GM19025 (cell line): ENCODE measurements at regions not wholly inside any gene's neighbourhood (a gene's known extent, or its start where the extent isn't known, plus 50 kb on each side); places are given as distances from the start of the nearest gene placed in this dataset.
"Not testable (repeated sequence)": the region's sequence is repeated elsewhere in the genome, so short reads cannot be mapped to it uniquely, and the experiment has no call there.

Experiments used
- ATAC-seq: cut with Tn5 transposase; IDR thresholded peaks from one replicate; pipeline ENCODE4 v1.9.1; 2021; ENCODE audit warnings: mild to moderate bottlenecking, low read depth, moderate library complexity; ENCODE audit not compliant: unreplicated experiment

DNA sequence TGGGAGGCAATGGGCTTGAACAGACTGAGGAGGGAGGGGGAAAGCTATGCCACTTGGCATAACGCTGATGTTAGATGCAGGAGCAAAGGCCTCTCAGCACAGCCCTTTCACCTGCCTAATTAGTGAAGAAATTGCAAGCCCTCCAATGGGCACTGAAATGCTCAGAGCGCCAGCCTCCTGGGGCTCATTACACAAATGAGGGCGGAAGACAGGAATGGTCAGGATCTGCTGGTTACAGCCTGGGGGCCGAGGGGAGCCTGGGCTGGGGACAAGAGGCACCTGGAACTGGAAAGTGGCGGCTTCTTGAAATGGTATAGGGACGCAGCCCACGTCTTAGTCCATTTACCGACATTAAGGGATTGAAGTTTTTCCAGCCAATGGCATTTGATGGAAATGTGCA is 50.2 kb upstream of the PLET1 start:
- no peak for ATAC-seq

DNA sequence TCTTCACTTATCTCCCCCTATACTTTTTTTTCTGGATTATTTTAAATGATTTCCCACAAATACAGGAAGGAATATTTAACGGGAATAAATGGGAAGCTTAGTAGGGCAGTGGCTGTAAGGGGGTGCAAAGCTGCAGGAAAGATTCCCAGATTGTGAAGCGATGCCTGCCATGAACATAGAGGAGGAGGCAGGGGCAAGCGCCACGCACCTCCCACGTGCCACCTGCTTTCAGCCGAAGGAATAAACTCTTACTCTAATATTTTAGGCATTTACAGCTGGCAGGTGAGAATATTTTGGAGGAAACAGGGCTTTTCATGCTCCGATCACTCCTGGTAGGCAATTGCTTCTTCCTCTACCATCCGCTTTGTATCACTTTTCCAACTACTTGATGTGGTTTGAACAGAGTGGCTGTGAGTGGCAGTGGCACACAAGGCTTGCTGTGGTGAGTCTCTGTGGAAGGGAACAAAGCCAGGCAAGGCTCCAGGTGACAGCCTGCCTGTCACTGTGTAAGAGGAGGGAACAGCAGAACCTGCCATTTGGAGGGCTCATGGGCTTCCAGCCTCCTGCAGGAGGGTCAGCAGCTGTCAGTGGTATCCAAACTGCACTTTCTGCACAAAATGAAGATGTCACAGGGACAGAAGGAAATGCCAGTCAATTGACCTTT is 54.5 kb upstream of the PLET1 start:
- ATAC-seq = no peak

DNA sequence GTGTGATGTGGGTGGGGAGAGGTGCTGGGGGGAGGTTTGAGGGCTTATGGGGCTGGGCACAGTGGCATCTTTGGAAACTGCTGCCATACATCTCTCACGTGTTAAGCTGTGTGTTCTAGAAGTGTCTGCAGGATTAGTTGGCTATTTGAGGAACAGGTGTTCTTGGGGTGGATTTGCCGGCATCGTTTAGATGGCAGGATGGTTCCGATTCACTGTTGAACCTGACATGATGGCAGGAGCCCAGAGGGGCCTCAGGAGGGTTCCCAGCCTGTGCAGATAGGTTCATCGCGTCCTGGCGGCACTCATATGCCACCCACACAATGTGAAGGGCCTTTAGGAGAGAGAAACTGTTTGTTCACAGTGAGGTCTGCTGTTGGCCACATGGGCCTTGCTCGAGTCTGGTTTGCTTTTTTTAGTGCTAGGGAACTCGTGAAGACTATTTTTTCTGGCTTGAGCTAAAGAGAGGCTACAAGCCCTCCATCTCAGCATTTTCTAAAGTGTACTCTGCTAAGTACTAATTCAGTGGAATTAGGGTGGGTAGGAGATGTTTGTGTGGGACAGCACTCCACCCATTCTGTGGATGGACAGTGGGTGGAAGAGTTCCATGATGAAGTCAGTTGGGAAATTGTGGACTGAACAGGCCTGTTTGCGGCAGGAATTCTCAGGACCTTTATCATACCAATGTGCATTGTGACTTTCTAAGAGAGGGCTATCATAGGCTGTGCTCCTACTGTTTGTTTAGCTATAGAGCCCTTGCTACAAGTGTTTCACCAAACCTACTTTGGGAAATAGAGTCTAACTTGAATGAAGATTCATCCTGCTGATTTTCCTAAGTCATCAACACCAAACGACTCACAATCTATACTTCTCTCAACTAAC is 55.4 kb upstream of the PLET1 start:
- ATAC-seq = no peak

DNA sequence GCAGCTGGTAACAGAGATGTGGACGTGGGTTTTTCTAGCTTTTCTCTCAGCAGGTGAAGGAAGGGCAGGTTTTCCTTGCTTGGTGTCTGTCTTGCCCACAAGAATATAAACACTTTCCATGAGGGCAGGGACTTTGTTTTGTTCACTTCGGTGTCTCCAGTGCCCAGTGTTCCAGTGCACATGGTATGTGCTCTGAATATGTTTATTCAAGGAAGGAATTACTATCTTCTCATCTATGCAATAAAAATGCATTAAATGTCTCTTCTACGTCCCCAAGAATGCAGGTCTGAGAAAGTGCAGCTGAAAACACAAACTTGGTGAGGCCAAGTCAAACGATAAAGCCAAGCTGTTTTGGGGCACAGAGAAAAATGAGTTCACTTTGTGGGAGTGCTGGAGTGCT is 56.3 kb upstream of the PLET1 start:
- ATAC-seq = no peak

DNA sequence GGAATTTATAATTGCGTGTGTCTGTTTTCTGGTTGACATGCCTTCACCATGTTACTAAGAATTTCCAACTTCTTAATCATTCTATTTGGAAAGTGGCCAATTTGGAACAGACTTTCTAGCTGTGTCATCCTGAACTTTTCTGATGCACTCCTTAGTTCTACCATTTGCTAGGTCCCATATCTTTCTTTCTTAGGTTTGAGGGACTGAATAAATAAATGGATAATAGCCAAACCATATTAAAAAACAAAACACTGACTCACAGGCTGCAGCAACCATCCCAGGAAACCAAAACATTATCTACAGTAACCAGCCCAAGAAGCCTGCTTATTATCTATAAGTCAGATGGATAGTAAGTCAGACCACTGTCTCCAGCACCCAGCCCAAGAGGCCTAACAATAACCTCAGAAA is 57.5 kb upstream of the PLET1 start:
- ATAC-seq = no peak

DNA sequence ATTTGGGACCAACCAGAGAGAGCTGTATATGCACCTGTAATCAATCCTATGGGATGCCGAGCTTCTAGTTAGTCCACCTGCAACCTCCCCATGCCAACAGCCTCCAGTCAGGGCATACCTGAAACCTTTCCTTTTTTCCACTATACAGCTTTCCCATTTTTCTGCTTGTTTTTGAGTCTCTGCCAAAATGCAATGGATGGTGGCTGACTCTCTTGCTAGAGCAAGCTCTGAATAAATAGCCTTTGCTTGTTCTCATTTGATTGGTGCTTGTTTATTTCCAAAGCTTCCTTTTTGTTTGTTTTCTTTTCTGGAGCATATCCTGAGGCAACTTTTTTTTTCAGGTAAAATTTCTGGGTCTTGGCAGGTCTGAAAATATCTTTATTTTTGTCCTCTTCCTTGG is 58.0 kb upstream of the PLET1 start:
- ATAC-seq = no peak

DNA sequence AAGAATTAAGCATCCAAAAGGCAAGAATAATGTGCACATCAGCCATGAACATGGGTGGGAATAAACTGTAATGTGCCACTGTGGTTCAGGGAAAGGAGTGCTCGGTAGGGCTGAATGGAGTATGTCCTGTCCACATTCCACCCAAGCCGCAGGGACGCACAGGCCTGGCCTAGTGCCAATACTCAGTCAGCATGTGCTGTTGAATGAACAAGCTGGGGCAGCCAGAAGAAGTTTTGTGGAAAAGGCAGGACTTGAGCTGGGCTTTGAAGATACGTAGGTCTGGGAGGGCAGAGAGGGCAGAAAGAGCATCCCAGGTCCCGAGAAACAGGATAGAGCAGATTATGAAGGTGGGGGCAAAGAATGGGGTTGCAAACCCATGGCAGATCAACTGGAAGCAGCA is 60.0 kb upstream of the PLET1 start:
- ATAC-seq = no peak

DNA sequence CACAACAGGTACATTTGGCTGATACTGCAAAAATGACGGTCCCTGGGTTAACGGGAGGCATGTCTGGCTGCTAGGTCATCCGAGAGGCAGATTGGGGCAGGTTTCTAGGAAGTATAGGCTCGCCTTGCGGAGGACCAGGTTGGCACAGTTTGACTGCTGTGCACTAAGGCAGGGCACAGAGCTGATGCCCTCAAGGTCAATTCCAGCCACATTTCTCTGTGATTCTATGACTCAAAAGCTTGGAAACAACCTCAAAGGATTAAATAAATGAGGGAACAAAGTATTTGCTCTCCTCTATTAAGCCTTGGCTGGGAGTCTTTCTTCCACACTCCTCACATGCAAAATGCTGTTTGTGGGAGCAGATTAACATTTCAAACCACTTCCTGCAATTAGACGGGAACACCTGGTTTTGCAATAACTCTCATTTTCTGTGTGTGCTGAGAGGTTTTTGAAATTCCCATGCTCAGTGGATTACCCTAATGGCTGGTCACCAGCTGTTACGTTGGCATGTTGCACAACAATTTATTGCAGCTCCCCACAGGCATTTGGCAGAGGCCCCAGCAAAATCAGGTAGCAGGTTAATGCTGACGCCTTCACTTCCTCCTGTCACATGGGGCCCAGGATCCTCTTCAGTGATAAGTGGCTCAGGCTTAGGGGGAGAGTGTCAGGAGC is 61.0 kb upstream of the PLET1 start:
- ATAC-seq = no peak

DNA sequence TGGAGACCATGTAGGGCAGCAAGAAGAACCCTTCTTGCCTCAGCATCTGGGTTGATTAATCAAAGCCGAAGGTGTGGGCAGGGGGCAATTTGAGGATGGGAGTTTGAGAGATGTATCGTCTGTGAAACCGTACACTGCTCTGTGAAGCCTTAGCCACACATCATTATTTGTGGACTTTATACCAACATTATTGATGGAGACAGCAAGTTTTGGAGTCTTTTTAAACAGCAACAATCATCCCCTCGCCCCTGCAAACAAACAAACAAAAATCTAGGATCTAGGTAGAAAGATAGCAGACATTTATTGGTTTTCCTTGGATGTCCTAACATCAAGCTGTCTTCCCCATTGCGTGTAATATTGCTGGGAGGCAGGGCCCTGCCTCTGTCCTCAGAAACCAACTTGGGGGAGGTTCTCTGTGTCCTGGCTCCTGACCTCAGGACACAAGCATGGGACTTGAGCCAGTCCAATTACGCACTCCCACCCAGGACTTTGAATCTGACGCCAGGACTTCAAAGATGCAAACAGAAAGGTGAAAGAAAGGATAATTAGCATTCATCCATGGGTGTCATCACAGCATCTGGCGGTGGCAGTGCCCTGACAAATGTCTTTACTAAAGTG is 61.6 kb upstream of the PLET1 start:
- ATAC-seq = no peak

DNA sequence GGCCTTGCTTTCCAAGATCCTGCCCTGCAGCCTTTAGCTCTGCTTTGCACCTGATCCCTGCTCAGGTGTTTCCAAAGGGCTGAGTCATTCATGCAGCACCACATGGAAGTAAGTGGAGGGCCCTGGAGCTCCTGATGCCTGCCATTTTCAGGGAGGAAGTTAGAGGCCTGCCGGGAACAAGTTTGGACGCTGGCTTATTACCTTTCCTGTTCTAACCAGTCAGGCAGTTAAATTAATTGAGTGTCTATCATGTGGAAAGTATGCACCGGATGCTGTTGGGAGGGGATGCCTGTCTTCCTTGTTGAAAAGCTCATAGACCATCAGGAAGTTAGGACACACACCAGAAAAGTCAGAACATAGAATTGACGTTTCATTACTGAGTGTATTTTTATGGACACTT is 73.7 kb upstream of the PLET1 start:
- ATAC-seq = no peak

DNA sequence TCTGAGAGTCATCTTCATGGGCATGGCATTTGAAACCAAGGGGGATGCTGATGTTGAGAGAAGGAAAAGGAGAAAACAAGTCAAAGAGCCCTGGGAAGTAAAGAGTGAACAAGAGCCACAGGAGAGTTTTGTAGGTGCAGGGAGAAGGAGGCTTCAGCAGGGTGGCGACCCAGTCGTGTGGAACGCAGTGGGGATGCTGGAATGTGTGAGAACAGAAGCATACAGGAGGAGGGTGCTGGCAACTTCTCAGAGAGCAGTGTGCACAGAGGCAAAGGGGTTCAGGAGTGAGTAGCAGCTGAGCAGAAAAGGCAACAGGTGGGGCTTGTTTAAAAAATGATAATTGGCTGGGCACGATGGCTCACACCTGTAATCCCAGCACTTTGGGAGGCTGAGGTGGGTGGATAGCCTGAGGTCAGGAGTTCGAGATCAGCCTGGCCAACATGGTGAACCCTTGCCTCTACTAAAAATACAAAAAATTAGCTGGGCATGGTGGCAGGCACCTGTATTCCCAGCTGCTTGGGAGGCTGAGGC is 75.8 kb upstream of the PLET1 start:
- no peak for ATAC-seq

DNA sequence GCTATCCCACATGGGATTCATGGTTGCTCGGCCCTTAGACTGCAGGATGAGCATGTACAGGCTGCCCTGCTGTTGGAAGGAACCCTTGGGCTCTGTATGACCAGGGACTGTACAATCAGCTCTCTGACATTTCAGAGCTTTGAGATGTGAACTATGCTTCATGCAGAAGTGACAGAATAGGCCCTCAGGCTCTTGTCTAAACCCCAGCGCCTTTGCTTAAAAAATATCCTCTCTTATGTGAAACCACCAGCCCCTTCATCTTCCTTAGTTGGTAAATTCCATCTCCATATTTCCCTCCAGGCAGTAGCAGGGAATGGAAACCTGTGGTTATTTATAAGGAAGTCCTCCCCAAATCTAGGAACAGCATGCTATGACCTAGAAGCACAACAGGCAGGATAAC is 78.9 kb upstream of the PLET1 start:
- no peak for ATAC-seq

DNA sequence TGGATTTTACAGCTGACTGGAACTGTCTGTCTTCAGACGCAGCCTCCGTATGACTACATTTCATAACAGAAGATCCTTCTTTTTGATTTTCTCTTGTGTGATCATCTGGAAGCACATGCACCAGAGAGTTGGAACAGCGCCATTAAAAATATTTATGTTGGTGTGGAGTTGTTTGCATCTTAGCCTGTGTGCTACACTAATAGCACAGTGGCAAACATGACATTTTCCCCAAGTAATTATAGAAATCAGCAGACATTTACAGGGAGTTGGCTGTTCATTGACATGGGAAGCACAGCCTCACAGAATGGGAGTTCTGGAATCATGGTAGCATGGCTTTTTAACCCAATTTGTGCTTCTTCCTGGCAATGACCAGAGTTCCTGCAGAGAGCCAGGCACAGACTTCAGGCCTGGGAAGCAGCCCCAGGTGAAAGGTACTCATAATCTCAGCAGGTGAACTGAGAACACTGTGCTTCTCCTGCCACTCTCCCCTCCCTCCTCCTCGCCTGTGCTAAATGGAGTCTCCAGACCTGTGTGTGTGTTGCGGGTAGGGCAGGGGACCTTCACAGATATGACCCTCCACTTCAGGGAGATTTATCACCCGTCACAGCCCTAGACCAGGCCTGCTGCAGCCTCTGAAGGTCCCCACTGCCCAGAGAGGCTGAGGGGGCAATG is 82.8 kb upstream of the PLET1 start:
- no peak for ATAC-seq

DNA sequence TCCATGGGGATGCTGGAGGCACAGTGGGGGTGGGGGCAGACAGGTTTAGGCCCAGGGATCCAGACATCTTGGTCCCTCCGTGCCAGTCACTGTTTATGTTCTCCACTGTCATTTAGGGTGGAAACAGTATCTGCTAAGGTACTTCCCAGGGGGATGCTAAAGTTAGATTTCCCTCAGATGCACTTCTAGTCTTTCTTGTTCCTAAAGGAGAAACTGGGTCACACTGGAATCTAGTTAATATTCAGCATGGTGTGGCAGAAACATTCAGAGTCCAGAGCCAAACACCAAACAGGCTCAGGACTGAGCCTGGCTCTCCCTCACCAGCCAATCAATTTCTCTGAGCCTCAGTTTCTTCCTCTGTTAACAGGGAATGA is 83.4 kb upstream of the PLET1 start:
- no peak for ATAC-seq

DNA sequence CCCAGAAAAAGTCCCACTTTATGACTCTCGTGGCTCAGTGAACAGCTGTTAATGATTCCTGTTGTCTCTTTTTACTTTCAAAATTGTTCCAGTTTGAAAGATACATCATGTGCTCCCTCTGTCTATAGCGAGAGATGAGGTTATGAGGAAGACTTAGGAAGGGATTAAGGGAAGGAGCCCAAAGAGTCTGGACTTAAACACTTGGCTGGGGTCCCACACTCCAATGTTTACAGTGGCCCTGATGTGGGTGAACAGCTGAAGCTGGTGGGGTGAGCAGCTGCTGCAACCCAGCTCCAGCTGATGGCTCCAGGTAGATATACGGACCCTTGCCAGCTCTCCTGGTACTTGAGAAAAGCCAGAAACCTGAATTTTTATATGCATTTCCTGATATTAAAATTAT is 84.5 kb upstream of the PLET1 start:
- ATAC-seq = no peak

DNA sequence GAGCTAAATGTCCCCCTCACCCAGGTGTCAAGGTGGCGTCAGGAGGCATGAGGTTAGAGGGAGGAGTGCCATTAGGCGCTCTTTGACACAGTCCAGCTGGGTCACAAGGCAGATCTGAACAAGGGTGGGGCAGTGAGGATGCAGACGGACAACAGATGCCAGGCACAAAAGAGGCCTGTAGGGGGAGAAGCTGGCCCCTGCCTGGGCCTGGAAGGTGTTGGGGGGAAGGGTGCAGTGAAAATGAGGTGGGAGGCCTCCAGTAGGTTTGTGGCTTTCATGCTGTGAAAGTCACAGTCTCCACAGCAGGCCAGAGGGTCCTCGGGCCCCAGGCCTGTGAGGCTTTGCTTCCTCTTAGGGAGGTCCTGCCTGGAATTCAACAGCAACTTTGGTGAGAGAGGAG is 85.0 kb upstream of the PLET1 start:
- ATAC-seq = no peak

DNA sequence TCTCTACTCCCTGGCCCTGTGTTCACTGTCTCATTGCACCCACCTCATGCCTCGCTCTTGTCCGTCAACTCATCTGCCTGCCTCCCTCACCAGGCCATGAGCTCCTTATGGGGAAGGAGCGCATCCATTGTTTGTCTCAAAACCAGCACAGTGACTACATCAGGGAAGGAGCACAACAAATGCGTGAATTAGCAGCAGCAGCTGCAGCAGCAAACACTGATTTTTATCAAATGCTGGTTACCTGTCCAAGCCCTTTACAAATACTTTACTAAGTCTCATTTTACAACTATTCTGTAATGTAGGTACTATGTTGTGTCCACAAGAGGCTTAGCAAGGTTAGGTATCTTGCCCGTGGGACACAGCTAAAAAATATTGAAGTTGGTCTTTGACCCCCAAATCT is 85.9 kb upstream of the PLET1 start:
- no peak for ATAC-seq

DNA sequence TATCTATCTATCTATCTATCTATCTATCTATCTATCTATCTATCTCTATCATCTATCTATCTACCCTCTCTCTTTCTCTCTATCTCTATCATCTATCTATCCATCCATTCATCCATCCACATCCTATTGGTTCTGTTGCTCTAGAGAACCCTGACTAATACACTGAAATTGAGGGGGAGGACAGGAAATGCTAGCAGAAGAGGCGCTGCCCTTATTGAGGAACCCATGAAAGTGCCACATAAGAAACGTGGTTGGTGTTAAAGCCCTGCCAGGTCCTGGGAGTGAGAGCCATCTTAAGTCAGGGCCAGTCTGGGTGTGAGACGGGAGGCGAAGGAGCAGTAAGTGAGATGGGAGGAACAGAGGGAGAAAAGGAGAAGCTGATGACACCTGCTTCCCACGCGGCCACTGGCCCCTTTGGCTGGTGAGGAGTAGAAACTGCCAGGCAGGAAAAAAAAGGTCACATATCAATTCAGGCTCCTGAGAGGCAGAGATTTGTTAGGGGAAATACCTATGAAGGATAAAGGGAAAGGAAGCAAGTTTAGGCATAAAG is 87.9 kb upstream of the PLET1 start:
- ATAC-seq = no peak

DNA sequence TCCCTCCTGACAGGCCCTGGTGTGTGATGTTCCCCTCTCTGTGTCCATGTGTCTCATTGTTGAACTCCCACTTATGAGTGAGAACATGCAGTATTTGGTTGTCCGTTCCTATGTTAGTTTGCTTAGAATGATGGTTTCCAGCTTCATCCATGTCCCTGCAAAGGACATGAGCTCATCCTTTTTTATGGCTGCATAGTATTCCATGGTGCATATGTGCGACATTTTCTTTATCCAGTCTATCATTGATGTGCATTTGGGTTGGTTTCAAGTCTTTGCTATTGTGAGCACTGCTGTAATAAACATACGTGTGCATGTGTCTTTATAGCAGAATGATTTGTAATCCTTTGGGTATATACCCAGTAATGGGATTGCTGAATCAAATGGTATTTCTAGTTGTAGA is 90.8 kb upstream of the PLET1 start:
- ATAC-seq = not testable (repeated sequence)

DNA sequence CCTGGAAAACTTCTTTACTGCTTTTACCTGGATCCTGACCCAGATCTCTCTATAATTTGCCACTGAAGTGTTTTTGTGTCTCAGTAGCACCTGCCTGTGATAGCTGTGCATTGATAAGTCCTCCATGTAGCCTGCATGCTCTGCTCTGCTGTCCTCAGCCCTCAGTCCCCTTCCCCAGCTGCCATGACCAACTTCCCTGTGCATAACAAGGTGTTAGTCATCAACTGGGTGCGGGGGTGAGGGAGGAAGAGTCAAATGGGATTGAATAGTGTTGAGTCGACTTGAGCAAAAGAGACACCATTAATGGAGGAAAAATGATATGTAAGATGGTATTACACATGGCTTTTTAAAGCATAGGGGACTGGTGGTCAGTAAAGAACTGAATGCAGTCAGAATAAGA is 92.2 kb upstream of the PLET1 start:
- no peak for ATAC-seq
